ENCODE measurements at regions not wholly inside any gene's neighbourhood (a gene's known extent, or its start where the extent isn't known, plus 50 kb on each side); places are given as distances from the start of the nearest gene placed in this dataset.

- H3K14ac ChIP-seq (ENCODE audit: insufficient read length): no peak overlapping the region
- H3K36me3 ChIP-seq (ENCODE audit: control insufficient read depth in 2 of 4, insufficient read depth in 4 of 4, low read length in 3 of 4): no peaks in the 10 kb centered on the region; a peak in 1 of 8 replicates
- FAIRE-seq: no peak
- TF ChIP-seq RFX5 (IDR thresholded peaks at IDR 0.05; ENCODE audit: borderline replicate concordance, low read depth, low read length): no peak
- TF ChIP-seq CEBPB (IDR thresholded peaks at IDR 0.05; ENCODE audit: low read depth, low read length): no peak
- TF ChIP-seq RNF2 (IDR thresholded peaks at IDR 0.05; ENCODE audit: borderline replicate concordance, low read depth, low read length, missing control alignments, poor library complexity, severe bottlenecking): no peak
- no peak for TF ChIP-seq SUZ12 (IDR thresholded peaks at IDR 0.05; ENCODE audit: low read length)
- no peak for TF ChIP-seq EZH2 (IDR thresholded peaks at IDR 0.05; ENCODE audit: low read depth, low read length, severe bottlenecking)
- TF ChIP-seq, protein P1, sequence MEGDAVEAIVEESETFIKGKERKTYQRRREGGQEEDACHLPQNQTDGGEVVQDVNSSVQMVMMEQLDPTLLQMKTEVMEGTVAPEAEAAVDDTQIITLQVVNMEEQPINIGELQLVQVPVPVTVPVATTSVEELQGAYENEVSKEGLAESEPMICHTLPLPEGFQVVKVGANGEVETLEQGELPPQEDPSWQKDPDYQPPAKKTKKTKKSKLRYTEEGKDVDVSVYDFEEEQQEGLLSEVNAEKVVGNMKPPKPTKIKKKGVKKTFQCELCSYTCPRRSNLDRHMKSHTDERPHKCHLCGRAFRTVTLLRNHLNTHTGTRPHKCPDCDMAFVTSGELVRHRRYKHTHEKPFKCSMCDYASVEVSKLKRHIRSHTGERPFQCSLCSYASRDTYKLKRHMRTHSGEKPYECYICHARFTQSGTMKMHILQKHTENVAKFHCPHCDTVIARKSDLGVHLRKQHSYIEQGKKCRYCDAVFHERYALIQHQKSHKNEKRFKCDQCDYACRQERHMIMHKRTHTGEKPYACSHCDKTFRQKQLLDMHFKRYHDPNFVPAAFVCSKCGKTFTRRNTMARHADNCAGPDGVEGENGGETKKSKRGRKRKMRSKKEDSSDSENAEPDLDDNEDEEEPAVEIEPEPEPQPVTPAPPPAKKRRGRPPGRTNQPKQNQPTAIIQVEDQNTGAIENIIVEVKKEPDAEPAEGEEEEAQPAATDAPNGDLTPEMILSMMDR (IDR thresholded peaks at IDR 0.05; ENCODE audit: control extremely low read depth in 1 of 3, insufficient read depth in 1 of 3, low read depth in 1 of 3, low read length in 3 of 3): no peak
- TF ChIP-seq TCF12 (IDR thresholded peaks at IDR 0.05; ENCODE audit: low read depth, low read length): no peak
- TF ChIP-seq NRF1 (IDR thresholded peaks at IDR 0.05; ENCODE audit: low read depth, low read length): no peak
- no peak for TF ChIP-seq EGR1 (IDR thresholded peaks at IDR 0.05; ENCODE audit: borderline replicate concordance, low read depth, low read length)
- no peak for TF ChIP-seq POU5F1 (IDR thresholded peaks at IDR 0.05; ENCODE audit: low read depth, low read length)
- TF ChIP-seq KDM4A (IDR thresholded peaks at IDR 0.05; ENCODE audit: low read depth, low read length, severe bottlenecking): no peak
- no peak for TF ChIP-seq RAD21 (IDR thresholded peaks at IDR 0.05 in 1 of 2, conservative IDR thresholded peaks at IDR 0.05 in 1 of 2; ENCODE audit: low read depth in 2 of 2, low read length in 2 of 2)
Measured at GRCh38 chr13:55632402-55632801, 1508.3 kb upstream of the PRR20A start.

More at GRCh38 chr13:55632402-55632801, 1508.3 kb upstream of the PRR20A start:
- Histone ChIP-seq H2BK15ac (ENCODE audit: low read length) (no peak overlapping the region), H3K18ac (ENCODE audit: extremely low read depth, low read length) (no peak overlapping the region), H4K20me1 (replicated peaks in 1 of 2; ENCODE audit: control insufficient read depth in 1 of 2, insufficient read depth in 2 of 2, low read length in 2 of 2) (no peaks in the 10 kb centered on the region), H3K4me2 (ENCODE audit: insufficient read depth in 1 of 2, low read depth in 2 of 2, low read length in 2 of 2) (no peak overlapping the region), H3K79me1 (ENCODE audit: low read depth, low read length) (no peaks in the 10 kb centered on the region), H3K27ac (ENCODE audit: low read depth, low read length) (no peak overlapping the region), H4K8ac (ENCODE audit: extremely low read depth, insufficient read depth, low read length) (no peak overlapping the region), H3K23me2 (ENCODE audit: low read depth, low read length) (no peaks in the 10 kb centered on the region), H3K56ac (replicated peaks; ENCODE audit: insufficient read length, low read depth, low read length) (no peak overlapping the region), H2AFZ (ENCODE audit: low read length) (no peak overlapping the region), H3K79me2 (ENCODE audit: control insufficient read depth in 1 of 2, insufficient read depth in 2 of 2, low read length in 2 of 2) (no peaks in the 10 kb centered on the region), H3K4me1 (replicated peaks in 1 of 4; ENCODE audit: control insufficient read depth in 3 of 4, insufficient read depth in 4 of 4, low read length in 3 of 4) (no peaks in the 10 kb centered on the region), H4K91ac (replicated peaks; ENCODE audit: insufficient read length, low read length) (no peak overlapping the region), H2BK12ac (ENCODE audit: low read depth, low read length) (no peak overlapping the region), H3K4ac (replicated peaks; ENCODE audit: insufficient read length, low read depth, low read length) (no peak overlapping the region), H2AK5ac (ENCODE audit: low read depth, low read length) (no peak overlapping the region), H2BK20ac (ENCODE audit: low read length) (no peak overlapping the region), H3K23ac (ENCODE audit: insufficient read length) (no peak overlapping the region), H3K9me3 (ENCODE audit: insufficient read depth in 2 of 2, low read depth in 1 of 2, low read length in 1 of 2) (no peaks in the 10 kb centered on the region), H3K9ac (replicated peaks in 1 of 4; ENCODE audit: extremely low read depth in 1 of 4, low read depth in 3 of 4, low read length in 3 of 4) (no peak overlapping the region), H2BK5ac (ENCODE audit: low read depth, low read length) (no peak overlapping the region), H4K5ac (ENCODE audit: insufficient read length, low read depth, low read length) (no peak overlapping the region), H3K4me3 (ENCODE audit: extremely low read depth in 1 of 4, insufficient read depth in 2 of 4, low read depth in 3 of 4, low read length in 4 of 4) (no peak overlapping the region), H2BK120ac (replicated peaks; ENCODE audit: low read depth, low read length) (no peak overlapping the region), H3K27me3 (replicated peaks in 1 of 4; ENCODE audit: control insufficient read depth in 3 of 4, extremely low read depth in 1 of 4, insufficient read depth in 3 of 4, low read length in 3 of 4) (no peaks in the 10 kb centered on the region)
- no peak for DNase-seq (ENCODE audit: low read depth in 1 of 2, low spot score in 2 of 2)
- CTCF ChIA-PET (ENCODE audit: partially characterized antibody): no interaction called here
- POLR2A ChIA-PET (ENCODE audit: partially characterized antibody): interaction anchor here (0.7 kb wide), 1 partner anchor 1080 kb away, joined by 3 read pairs; no protein-coding TSS in a partner anchor

All from H1 (cell line).